ENCODE measurements at regions not wholly inside any gene's neighbourhood (a gene's known extent, or its start where the extent isn't known, plus 50 kb on each side); places are given as distances from the start of the nearest gene placed in this dataset.
"Not testable (repeated sequence)": the region's sequence is repeated elsewhere in the genome, so short reads cannot be mapped to it uniquely, and the experiment has no call there.

DNA sequence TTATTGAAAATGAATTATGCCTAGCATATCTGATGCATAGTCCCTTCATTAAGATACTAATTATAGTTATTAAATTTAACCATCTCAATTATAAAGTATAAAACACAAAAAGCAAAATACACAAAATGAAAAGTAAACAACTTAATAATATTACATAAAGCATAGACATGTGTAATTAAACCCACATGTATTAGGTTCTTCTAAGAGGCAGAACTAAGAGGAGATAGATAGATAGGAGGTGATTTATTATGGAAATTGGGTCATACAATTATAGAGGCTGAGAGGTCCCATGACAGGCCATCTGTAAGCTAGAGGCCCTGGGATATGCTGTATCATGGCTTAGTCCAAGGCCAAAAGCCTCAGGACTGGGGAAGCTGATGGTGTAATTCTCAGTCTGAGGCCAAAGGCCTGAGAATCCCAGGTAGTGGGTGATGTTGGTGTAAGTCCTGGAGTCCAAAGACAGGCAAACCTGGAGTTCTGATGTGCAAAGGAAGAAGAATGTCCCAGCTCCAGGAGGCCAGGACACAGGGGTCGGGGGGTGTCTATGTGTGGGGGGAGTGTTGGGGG lies 953.3 kb downstream of the TRHDE start:
- Histone ChIP-seq H3K9me3 (peaks cover 0 to 6% (median 0%) of the 10 kb centered on the region in 8 donors), H3K4me3 (no peak overlapping the region), H3K27me3 (replicated peaks in 1 of 7) (no peaks in the 10 kb centered on the region), H3K36me3 (no peaks in the 10 kb centered on the region), H3K4me1 (no peaks in the 10 kb centered on the region), H3K27ac (no peak overlapping the region)
- intact Hi-C loops (cut with DNase I; ENCODE audit: low total_unique reads): no loop called here
- 0 to 55% (median 25%) methylated on average over 1 of the region's 1 CpG for WGBS, 5 donors
- TF ChIP-seq POLR2A (IDR thresholded peaks at IDR 0.05): no peak
- no peak for TF ChIP-seq CTCF (IDR thresholded peaks at IDR 0.05 in 8 of 11, conservative IDR thresholded peaks at IDR 0.05 in 3 of 11)
- TF ChIP-seq POLR2AphosphoS5 (IDR thresholded peaks at IDR 0.05): no peak
- no peak for DNase-seq

GRCh38 chr12:73225941-73226340 lies 953.8 kb downstream of the TRHDE start:
- H3K27ac ChIP-seq: no peak overlapping the region
- DNase-seq: no peak
- TF ChIP-seq POLR2A (IDR thresholded peaks at IDR 0.05) (no peak), POLR2AphosphoS5 (IDR thresholded peaks at IDR 0.05) (no peak), CTCF (IDR thresholded peaks at IDR 0.05 in 8 of 11, conservative IDR thresholded peaks at IDR 0.05 in 3 of 11) (no peak)
- no peaks in the 10 kb centered on the region for H3K27me3 ChIP-seq (replicated peaks in 1 of 7)
- peaks cover 0 to 8% (median under 1%) of the 10 kb centered on the region in 8 donors for H3K9me3 ChIP-seq
- intact Hi-C loops (cut with DNase I; ENCODE audit: low total_unique reads): no loop called here
- 69 to 86% (median 77%) methylated on average over 2 of the region's 2 CpGs for WGBS, 5 donors
- no peaks in the 10 kb centered on the region for H3K36me3 ChIP-seq
- no peak overlapping the region for H3K4me3 ChIP-seq
- no peaks in the 10 kb centered on the region for H3K4me1 ChIP-seq

- Histone ChIP-seq H3K4me3 (no peak overlapping the region), H3K9me3 (peaks cover 0 to 15% (median 7%) of the 10 kb centered on the region in 8 donors), H3K27me3 (replicated peaks in 1 of 7) (no peaks in the 10 kb centered on the region), H3K27ac (no peak overlapping the region), H3K36me3 (no peaks in the 10 kb centered on the region), H3K4me1 (no peaks in the 10 kb centered on the region)
- intact Hi-C loops (cut with DNase I; ENCODE audit: low total_unique reads): no loop called here
- WGBS, 5 donors: 58 to 83% (median 69%) methylated on average over 1 of the region's 1 CpG
- DNase-seq: no peak
- TF ChIP-seq POLR2AphosphoS5 (IDR thresholded peaks at IDR 0.05) (no peak), POLR2A (IDR thresholded peaks at IDR 0.05) (no peak), CTCF (IDR thresholded peaks at IDR 0.05 in 8 of 11, conservative IDR thresholded peaks at IDR 0.05 in 3 of 11) (no peak)
Measured at GRCh38 chr12:73226593-73226992, 954.4 kb downstream of the TRHDE start.

DNA sequence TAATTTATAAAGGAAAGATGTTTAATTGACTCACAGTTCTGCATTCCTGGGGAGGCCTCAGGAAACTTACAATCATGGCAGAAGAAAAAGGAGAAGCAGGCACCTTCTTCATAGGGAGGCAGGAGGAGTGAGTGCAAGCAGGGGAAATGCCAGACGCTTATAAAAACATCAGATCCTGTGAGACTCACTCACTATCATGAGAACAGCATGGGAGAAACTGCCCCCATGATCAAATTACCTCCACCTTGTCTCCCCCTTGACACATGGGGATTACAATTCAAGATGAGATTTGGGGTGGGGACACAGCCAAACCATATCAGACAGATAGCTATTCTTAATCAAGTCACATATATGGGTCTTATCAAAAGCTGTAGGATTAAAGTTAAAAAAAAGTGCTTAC lies 956.7 kb downstream of the TRHDE start:
- intact Hi-C loops (cut with DNase I; ENCODE audit: low total_unique reads); DNase-seq; H3K27me3 ChIP-seq (replicated peaks in 1 of 7); H3K27ac ChIP-seq; H3K4me3 ChIP-seq; H3K4me1 ChIP-seq; H3K36me3 ChIP-seq: not testable (repeated sequence)
- peaks cover 0 to 37% (median 27%) of the 10 kb centered on the region in 8 donors for H3K9me3 ChIP-seq
- 41 to 76% (median 53%) methylated on average over 1 of the region's 1 CpG for WGBS, 5 donors

DNA sequence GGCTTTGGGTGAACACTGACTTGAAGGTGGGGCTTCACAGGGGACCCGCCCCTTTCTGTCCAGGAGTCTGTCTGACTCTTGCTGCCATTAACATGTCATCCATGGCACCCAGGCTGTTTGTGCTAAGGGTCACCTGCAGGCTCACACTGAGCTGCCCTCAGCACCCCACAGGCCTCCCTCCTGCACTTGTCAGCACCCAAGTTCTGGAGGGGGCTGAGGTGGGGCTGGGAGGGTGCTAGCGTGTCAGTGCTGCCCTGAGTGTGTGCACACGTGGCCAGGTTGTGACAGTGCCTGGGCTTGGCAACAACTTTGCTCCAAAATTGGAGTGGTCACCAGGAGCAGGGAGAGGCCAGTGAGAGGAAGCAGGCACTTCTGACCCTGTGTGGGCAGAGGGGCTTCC lies 963.2 kb downstream of the TRHDE start:
- Histone ChIP-seq H3K9me3 (peaks cover 0 to 64% (median 50%) of the 10 kb centered on the region in 8 donors), H3K27ac (no peak overlapping the region), H3K4me3 (no peak overlapping the region), H3K27me3 (replicated peaks in 1 of 7) (no peaks in the 10 kb centered on the region), H3K4me1 (no peaks in the 10 kb centered on the region), H3K36me3 (no peaks in the 10 kb centered on the region)
- DNase-seq: no peak
- TF ChIP-seq POLR2A (IDR thresholded peaks at IDR 0.05) (no peak), CTCF (IDR thresholded peaks at IDR 0.05 in 8 of 11, conservative IDR thresholded peaks at IDR 0.05 in 3 of 11) (no peak), POLR2AphosphoS5 (IDR thresholded peaks at IDR 0.05) (no peak)
- 57 to 95% (median 80%) methylated on average over 1 to 3 of the region's 3 CpGs for WGBS, 5 donors
- intact Hi-C loops (cut with DNase I; ENCODE audit: low total_unique reads): no loop called here

All from spleen (tissue), 11 donors.